Glutamatergic neuron (in vitro differentiated cells): ENCODE measurements at regions not wholly inside any gene's neighbourhood (a gene's known extent, or its start where the extent isn't known, plus 50 kb on each side); places are given as distances from the start of the nearest gene placed in this dataset.
"Not testable (repeated sequence)": the region's sequence is repeated elsewhere in the genome, so short reads cannot be mapped to it uniquely, and the experiment has no call there.

Experiments used
- DNase-seq: peaks from one replicate; pipeline ENCODE4 v3.0.0; 2022
- H3K27ac Mint-ChIP-seq: one replicate; pipeline ENCODE4 v1.8.0; 2020; ENCODE audit warnings: mild to moderate bottlenecking, mixed read lengths, inconsistent platforms; ENCODE audit not compliant: unreplicated experiment
- H3K27me3 Mint-ChIP-seq: one replicate; pipeline ENCODE4 v1.8.0; 2020; ENCODE audit warnings: mild to moderate bottlenecking, moderate library complexity, mixed read lengths, inconsistent platforms; ENCODE audit not compliant: unreplicated experiment
- H3K36me3 Mint-ChIP-seq: one replicate; pipeline ENCODE4 v1.8.0; 2020; ENCODE audit warnings: mild to moderate bottlenecking, mixed read lengths, inconsistent platforms; ENCODE audit not compliant: unreplicated experiment
- H3K4me1 Mint-ChIP-seq: one replicate; pipeline ENCODE4 v1.8.0; 2020; ENCODE audit warnings: mild to moderate bottlenecking, low read depth, mixed read lengths, inconsistent platforms; ENCODE audit not compliant: unreplicated experiment
- H3K4me3 Mint-ChIP-seq: one replicate; pipeline ENCODE4 v1.8.0; 2020; ENCODE audit warnings: mild to moderate bottlenecking, mixed read lengths, inconsistent platforms; ENCODE audit not compliant: unreplicated experiment
- H3K9me3 Mint-ChIP-seq: one replicate; pipeline ENCODE4 v1.8.0; 2020; ENCODE audit warnings: mild to moderate bottlenecking, moderate library complexity, mixed read lengths, inconsistent platforms; ENCODE audit not compliant: unreplicated experiment
- TF ChIP-seq, protein P1 (sequence below): fragments of 200-600 bp; sonication (generic); IDR thresholded peaks from one replicate; pipeline ENCODE4 v1.5.0; 2021; ENCODE audit not compliant: partially characterized antibody, unreplicated experiment

DNA sequence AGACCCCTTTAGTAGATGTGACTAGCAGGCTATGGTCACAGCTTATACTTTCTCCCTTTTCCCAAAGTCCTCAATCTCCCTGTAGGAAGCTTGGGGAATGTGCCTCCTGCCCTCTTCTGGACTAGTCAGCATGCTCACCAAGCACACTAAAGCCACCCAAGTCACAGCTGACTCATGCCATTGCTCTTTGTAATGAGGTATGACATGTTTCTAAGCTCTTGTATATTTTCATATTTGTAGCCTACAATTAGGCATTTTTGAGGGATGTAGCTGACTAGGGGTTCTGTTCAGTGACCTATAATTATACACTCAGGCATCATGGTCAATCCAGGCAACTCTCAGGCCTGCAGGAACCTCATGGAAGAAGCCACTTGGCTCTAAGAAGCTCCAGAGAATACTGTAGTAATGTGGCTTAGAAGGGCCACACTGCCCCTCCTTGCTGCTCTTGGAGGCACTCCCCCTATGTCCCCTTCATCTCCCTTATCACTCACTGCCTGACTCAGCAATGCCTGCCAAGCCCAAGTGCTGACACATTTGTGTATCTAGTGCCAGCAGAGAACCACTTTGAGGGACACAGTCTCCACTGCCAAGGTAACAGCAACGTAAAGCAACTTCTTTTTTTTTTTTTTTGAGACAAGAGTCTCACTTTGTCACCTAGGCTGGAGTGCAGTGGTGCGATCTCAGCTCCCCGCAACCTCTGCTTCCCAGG lies 86.2 kb downstream of the RPL27A start:
- H3K4me1 Mint-ChIP-seq = no peaks in the 10 kb centered on the region
- H3K27ac Mint-ChIP-seq = no peak overlapping the region
- H3K27me3 Mint-ChIP-seq = peaks cover 4% of the 10 kb centered on the region
- H3K4me3 Mint-ChIP-seq = no peak overlapping the region
- H3K9me3 Mint-ChIP-seq = peaks cover 2% of the 10 kb centered on the region
- no peaks in the 10 kb centered on the region for H3K36me3 Mint-ChIP-seq
- no peak for DNase-seq
- TF ChIP-seq, protein P1, sequence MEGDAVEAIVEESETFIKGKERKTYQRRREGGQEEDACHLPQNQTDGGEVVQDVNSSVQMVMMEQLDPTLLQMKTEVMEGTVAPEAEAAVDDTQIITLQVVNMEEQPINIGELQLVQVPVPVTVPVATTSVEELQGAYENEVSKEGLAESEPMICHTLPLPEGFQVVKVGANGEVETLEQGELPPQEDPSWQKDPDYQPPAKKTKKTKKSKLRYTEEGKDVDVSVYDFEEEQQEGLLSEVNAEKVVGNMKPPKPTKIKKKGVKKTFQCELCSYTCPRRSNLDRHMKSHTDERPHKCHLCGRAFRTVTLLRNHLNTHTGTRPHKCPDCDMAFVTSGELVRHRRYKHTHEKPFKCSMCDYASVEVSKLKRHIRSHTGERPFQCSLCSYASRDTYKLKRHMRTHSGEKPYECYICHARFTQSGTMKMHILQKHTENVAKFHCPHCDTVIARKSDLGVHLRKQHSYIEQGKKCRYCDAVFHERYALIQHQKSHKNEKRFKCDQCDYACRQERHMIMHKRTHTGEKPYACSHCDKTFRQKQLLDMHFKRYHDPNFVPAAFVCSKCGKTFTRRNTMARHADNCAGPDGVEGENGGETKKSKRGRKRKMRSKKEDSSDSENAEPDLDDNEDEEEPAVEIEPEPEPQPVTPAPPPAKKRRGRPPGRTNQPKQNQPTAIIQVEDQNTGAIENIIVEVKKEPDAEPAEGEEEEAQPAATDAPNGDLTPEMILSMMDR = no peak

DNA sequence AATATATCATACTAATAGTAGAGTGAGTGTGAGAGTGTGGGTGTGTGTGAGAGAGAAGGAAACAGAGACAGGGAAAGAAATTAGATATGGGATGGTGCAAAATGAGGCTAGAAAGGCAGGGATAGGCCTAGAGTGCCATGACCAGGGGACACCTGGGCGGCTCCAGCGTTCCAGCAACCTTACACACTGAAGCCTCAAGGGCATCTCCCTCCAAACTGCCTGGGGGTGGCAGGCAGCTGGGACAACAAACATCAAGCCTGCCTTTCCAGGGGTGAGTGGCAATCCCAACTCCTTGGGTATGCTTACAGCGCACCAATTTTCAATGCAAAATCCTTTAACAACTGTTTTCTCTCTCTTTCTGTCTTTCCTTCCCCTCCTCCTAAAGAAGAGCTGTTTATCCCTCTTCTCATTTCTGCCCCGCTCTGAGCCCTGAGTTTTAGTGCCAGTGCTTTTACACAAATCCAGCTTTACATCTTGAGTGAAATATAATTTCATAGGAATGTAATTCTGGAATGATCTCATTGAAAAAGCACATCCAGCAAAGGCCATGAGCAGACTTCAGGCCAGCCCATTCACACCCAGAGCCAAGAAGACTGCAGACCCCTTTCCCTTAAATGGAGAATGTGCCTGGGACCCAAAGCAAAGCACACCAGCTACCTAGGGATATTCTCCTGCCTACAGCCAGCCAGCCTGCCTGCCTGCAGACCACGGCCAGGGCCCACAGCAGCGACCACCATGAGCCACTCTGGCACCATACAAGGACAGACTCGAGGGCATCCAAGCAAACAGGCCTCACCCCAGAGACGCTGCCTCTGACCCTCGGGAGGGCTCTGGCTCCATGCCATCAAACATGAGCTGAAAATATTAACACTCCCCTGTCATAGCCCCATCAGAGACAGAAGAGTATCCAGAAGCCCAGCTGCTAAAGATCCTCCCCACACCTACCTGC lies 90.3 kb downstream of the RPL27A start:
- H3K4me3 Mint-ChIP-seq = no peak overlapping the region
- TF ChIP-seq, protein P1 = no peak
- no peak for DNase-seq
- peaks cover 1% of the 10 kb centered on the region for H3K9me3 Mint-ChIP-seq
- H3K27ac Mint-ChIP-seq = no peak overlapping the region
- peaks cover 5% of the 10 kb centered on the region for H3K27me3 Mint-ChIP-seq
- no peaks in the 10 kb centered on the region for H3K36me3 Mint-ChIP-seq
- peaks cover 11% of the 10 kb centered on the region for H3K4me1 Mint-ChIP-seq

DNA sequence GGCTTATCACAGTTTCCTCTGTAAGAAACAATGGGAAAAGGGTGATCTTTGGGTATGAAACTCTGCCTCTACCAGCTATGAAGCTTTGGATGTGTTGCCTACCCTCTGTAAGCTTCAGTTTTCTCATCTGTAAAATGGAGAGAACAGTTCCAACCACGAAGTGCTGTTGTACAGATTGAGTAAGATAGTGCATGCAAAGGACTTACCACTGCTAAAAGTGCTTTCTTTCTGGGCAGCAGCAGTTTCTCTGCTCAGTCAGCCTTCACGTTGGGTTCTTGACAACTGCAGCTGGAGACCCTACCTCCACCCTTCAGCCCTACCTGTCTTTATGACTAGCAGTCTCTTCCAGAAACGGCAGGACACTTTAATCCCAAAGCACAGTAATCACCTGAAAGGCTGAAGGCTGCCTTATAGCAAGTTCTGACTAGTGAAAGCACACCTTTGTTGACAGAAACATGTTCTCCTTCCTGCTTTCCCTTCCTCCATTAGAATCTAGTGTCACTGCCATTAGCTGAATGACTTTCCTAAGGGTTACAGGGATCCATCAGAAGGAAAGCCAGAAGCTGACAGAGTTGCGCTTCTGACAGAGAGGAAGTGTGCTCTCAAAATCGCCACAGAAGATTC lies 91.4 kb downstream of the RPL27A start:
- DNase-seq = no peak
- no peaks in the 10 kb centered on the region for H3K36me3 Mint-ChIP-seq
- TF ChIP-seq, protein P1 = no peak
- no peaks in the 10 kb centered on the region for H3K9me3 Mint-ChIP-seq
- no peak overlapping the region for H3K4me3 Mint-ChIP-seq
- H3K27me3 Mint-ChIP-seq = peaks cover 2% of the 10 kb centered on the region
- peaks cover 11% of the 10 kb centered on the region for H3K4me1 Mint-ChIP-seq
- H3K27ac Mint-ChIP-seq = no peak overlapping the region

DNA sequence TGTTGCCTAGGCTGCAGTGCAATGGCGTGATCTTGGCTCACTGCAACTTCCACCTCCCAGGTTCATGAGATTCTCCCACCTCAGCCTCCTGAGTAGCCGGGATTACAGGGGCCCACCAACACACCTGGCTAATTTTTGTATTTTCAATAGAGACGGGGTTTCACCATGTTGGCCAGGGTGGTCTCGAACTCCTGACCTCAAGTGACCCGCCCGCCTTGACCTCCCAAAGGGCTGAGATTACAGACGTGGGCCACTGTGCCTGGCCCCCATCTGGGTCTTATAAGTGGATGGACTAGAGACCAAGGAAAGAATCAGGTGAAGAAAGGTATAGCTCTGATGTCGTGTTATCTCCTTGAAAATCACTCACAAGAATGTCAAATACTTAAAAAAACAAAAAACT lies 92.3 kb downstream of the RPL27A start:
- DNase-seq, H3K27me3 Mint-ChIP-seq, H3K27ac Mint-ChIP-seq, H3K36me3 Mint-ChIP-seq, H3K4me3 Mint-ChIP-seq, H3K9me3 Mint-ChIP-seq: not testable (repeated sequence)
- H3K4me1 Mint-ChIP-seq = peaks cover 11% of the 10 kb centered on the region

DNA sequence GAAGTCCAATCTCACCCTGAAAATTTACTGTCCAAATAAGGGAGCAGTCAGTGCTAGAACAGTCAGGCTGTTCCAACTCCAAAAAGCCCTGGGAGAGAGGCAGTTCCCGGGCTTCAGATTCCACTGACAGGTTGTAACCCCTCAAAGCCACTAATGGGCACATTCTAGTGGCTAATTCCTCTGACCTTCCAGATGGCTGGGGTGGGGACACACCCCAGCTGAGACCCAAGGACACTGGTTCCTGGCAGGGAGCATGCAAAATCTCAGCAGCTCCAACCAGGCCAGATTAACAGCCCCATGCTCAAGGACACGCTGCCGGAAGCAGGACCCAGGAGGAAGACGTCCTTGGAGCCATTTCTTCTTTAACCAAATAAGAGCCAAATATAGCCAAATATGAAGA lies 92.7 kb downstream of the RPL27A start:
- peaks cover 11% of the 10 kb centered on the region for H3K4me1 Mint-ChIP-seq
- H3K4me3 Mint-ChIP-seq = no peak overlapping the region
- DNase-seq = no peak
- H3K27me3 Mint-ChIP-seq = peaks cover 2% of the 10 kb centered on the region
- TF ChIP-seq, protein P1 = no peak
- H3K27ac Mint-ChIP-seq = no peak overlapping the region
- H3K9me3 Mint-ChIP-seq = no peaks in the 10 kb centered on the region
- no peaks in the 10 kb centered on the region for H3K36me3 Mint-ChIP-seq
